ENCODE measurements at regions not wholly inside any gene's neighbourhood (a gene's known extent, or its start where the extent isn't known, plus 50 kb on each side); places are given as distances from the start of the nearest gene placed in this dataset.
A peak's percentile ranks its signal among the peaks of the same experiment; 100 is the strongest.
"Not testable (repeated sequence)": the region's sequence is repeated elsewhere in the genome, so short reads cannot be mapped to it uniquely, and the experiment has no call there.

- no peak for DNase-seq
These were observed 2006.1 kb upstream of the WWC1 start for GRCh38 chr5:166285361-166285760.

- DNase-seq: no peak
These were observed 2004.6 kb upstream of the WWC1 start for GRCh38 chr5:166286832-166287231.

GRCh38 chr5:166287866-166288265, 2003.6 kb upstream of the WWC1 start:
- no peak for DNase-seq

- DNase-seq: not testable (repeated sequence)
These were observed 1999.6 kb upstream of the WWC1 start for GRCh38 chr5:166291800-166292199.

GRCh38 chr5:166293892-166294291, 1997.6 kb upstream of the WWC1 start:
- no peak for DNase-seq

- no peak for DNase-seq
These were observed 1989.3 kb upstream of the WWC1 start for GRCh38 chr5:166302166-166302565.

- no peak for DNase-seq
These were observed 1974.0 kb upstream of the WWC1 start for GRCh38 chr5:166317425-166317824.

- no peak for DNase-seq
These were observed 1970.4 kb upstream of the WWC1 start for GRCh38 chr5:166320920-166321480.

GRCh38 chr5:166324372-166324771, 1967.1 kb upstream of the WWC1 start:
- DNase-seq: no peak

GRCh38 chr5:166329149-166329800, 1962.2 kb upstream of the WWC1 start:
- DNase-seq: no peak

GRCh38 chr5:166330036-166330435, 1961.4 kb upstream of the WWC1 start:
- no peak for DNase-seq

- DNase-seq: no peak
These were observed 1959.9 kb upstream of the WWC1 start for GRCh38 chr5:166331521-166331920.

- no peak for DNase-seq
These were observed 1952.6 kb upstream of the WWC1 start for GRCh38 chr5:166338801-166339200.

- DNase-seq: no peak
These were observed 1951.4 kb upstream of the WWC1 start for GRCh38 chr5:166340039-166340438.

GRCh38 chr5:166341740-166342337, 1949.6 kb upstream of the WWC1 start:
- no peak for DNase-seq

GRCh38 chr5:166342402-166342801, 1949.0 kb upstream of the WWC1 start:
- DNase-seq: no peak

GRCh38 chr5:166346726-166347374, 1944.6 kb upstream of the WWC1 start:
- peak in 1 of 3 donors; percentile 87 for DNase-seq

GRCh38 chr5:166349046-166349445, 1942.4 kb upstream of the WWC1 start:
- DNase-seq: peak; percentile 64 to 90 (median 71)

- DNase-seq: peak; percentile 22 to 81 (median 55)
These were observed 1937.9 kb upstream of the WWC1 start for GRCh38 chr5:166353580-166353979.

GRCh38 chr5:166354332-166354731, 1937.1 kb upstream of the WWC1 start:
- DNase-seq: no peak

- DNase-seq: no peak
These were observed 1935.3 kb upstream of the WWC1 start for GRCh38 chr5:166356096-166356495.

GRCh38 chr5:166358127-166358830, 1933.2 kb upstream of the WWC1 start:
- no peak for DNase-seq

All from muscle of back (tissue), 3 donors.